Mucosa of descending colon (tissue), 3 donors: ENCODE measurements at regions not wholly inside any gene's neighbourhood (a gene's known extent, or its start where the extent isn't known, plus 50 kb on each side); places are given as distances from the start of the nearest gene placed in this dataset.

ENCODE experiments used
- ATAC-seq: fragments of 200-7000 bp; cut with Tn5 transposase; one replicate; pipeline ENCODE4 v1.9.1; 2020; ENCODE audit warnings: mild to moderate bottlenecking, moderate library complexity
- DNase-seq, 3 donors: peaks; one replicate each; pipeline ENCODE4 v3.0.0-alpha.2; 2020
- H3K36me3 ChIP-seq: fragments of 200-600 bp; one replicate; pipeline ENCODE4 v1.8.0; 2021; ENCODE audit warnings: low read depth, mild to moderate bottlenecking
- H3K4me1 ChIP-seq: fragments of 200-600 bp; one replicate; pipeline ENCODE4 v1.8.0; 2021; ENCODE audit warnings: low read depth, mild to moderate bottlenecking
- H3K4me3 ChIP-seq: fragments of 200-600 bp; one replicate; pipeline ENCODE4 v1.8.0; 2021; ENCODE audit warnings: mild to moderate bottlenecking
- H3K9me3 ChIP-seq: fragments of 200-600 bp; one replicate; pipeline ENCODE4 v1.8.0; 2021; ENCODE audit warnings: mild to moderate bottlenecking
- CTCF ChIP-seq: fragments of 200-600 bp; IDR thresholded peaks from one replicate; pipeline ENCODE4 v1.8.0; 2022; ENCODE audit warnings: antibody characterized with exemption, mild to moderate bottlenecking
- intact Hi-C, 2 donors: fragments of 100-400 bp; cut with DNase I in 1 of 2; cut with micrococcal nuclease in 1 of 2; formaldehyde crosslinking; loops; one replicate each; pipeline versions ENCODE4 v1.11.0 to v1.11.1; 2022; cut with DNase I, micrococcal nuclease
- donor health status: DM: no; HTN: no; CAD: no; lungs with moderate emphysema.
- donor health status: DM: no; HTN: no; CAD: no.
- donor health status: DM: no; HTN: yes; CAD: no.

- Histone ChIP-seq H3K4me3 (no peak overlapping the region), H3K36me3 (no peaks in the 10 kb centered on the region), H3K9me3 (no peaks in the 10 kb centered on the region), H3K4me1 (no peaks in the 10 kb centered on the region)
- intact Hi-C loops = no loop called here
- ATAC-seq (no peak), DNase-seq (no peak)
- no peak for TF ChIP-seq CTCF
Observed at GRCh38 chr13:67308004-67308772, 78.1 kb upstream of the PCDH9 start.

GRCh38 chr13:67306742-67307141 lies 76.6 kb upstream of the PCDH9 start:
- DNase-seq = no peak

GRCh38 chr13:67303661-67304333 lies 73.7 kb upstream of the PCDH9 start:
- intact Hi-C loops = no loop called here
- Histone ChIP-seq H3K36me3 (no peaks in the 10 kb centered on the region), H3K9me3 (no peaks in the 10 kb centered on the region), H3K4me1 (no peaks in the 10 kb centered on the region), H3K4me3 (no peak overlapping the region)
- DNase-seq = no peak
- no peak for TF ChIP-seq CTCF
- no peak for ATAC-seq

More at GRCh38 chr13:67306742-67307141, 76.6 kb upstream of the PCDH9 start:
- intact Hi-C loops = no loop called here
- Histone ChIP-seq H3K4me1 (no peaks in the 10 kb centered on the region), H3K9me3 (no peaks in the 10 kb centered on the region), H3K4me3 (no peak overlapping the region), H3K36me3 (no peaks in the 10 kb centered on the region)
- no peak for ATAC-seq
- TF ChIP-seq CTCF = no peak

GRCh38 chr13:67299751-67300150 lies 69.6 kb upstream of the PCDH9 start:
- H3K36me3 ChIP-seq = no peaks in the 10 kb centered on the region
- intact Hi-C loops = no loop called here
- H3K4me3 ChIP-seq = no peak overlapping the region
- ATAC-seq (no peak), DNase-seq (no peak)
- TF ChIP-seq CTCF = no peak
- no peaks in the 10 kb centered on the region for H3K9me3 ChIP-seq
- no peaks in the 10 kb centered on the region for H3K4me1 ChIP-seq

- Histone ChIP-seq H3K36me3 (no peaks in the 10 kb centered on the region), H3K4me1 (no peaks in the 10 kb centered on the region), H3K4me3 (no peak overlapping the region), H3K9me3 (no peaks in the 10 kb centered on the region)
- intact Hi-C loops = no loop called here
- DNase-seq (no peak), ATAC-seq (no peak)
- no peak for TF ChIP-seq CTCF
Observed at GRCh38 chr13:67299072-67299635, 69.0 kb upstream of the PCDH9 start.
